Neural progenitor cell (in vitro differentiated cells): ENCODE measurements at regions not wholly inside any gene's neighbourhood (a gene's known extent, or its start where the extent isn't known, plus 50 kb on each side); places are given as distances from the start of the nearest gene placed in this dataset.

Experiments
- CTCF ChIP-seq: fragments of 200-600 bp; sonication (generic); IDR thresholded peaks from 2 replicates; pipeline ENCODE4 v1.5.1; 2017; ENCODE audit warnings: antibody characterized with exemption, mild to moderate bottlenecking
- EZH2 ChIP-seq: fragments of 200-600 bp; sonication (generic); IDR thresholded peaks from 2 replicates; pipeline ENCODE4 v1.6.1; 2017; ENCODE audit warnings: antibody characterized with exemption, mild to moderate bottlenecking, moderate library complexity

- no peak for TF ChIP-seq EZH2
- TF ChIP-seq CTCF = no peak
Measured at GRCh38 chr15:85972805-85973540, 106.7 kb upstream of the AGBL1 start.
